GM06990 (cell line): ENCODE measurements at regions not wholly inside any gene's neighbourhood (a gene's known extent, or its start where the extent isn't known, plus 50 kb on each side); places are given as distances from the start of the nearest gene placed in this dataset.
A peak's percentile ranks its signal among the peaks of the same experiment; 100 is the strongest.
"Not testable (repeated sequence)": the region's sequence is repeated elsewhere in the genome, so short reads cannot be mapped to it uniquely, and the experiment has no call there.

Source experiments
- DNase-seq: peaks from one replicate; pipeline ENCODE4 v3.0.0-alpha.2; 2011; ENCODE audit not compliant: insufficient read length; ENCODE audit errors: extremely low read depth
- H3K27me3 ChIP-seq: replicated peaks from 2 replicates; pipeline ENCODE4 v1.6.0; 2011; ENCODE audit warnings: low read length; ENCODE audit not compliant: control insufficient read depth, insufficient read depth
- H3K36me3 ChIP-seq: 2 replicates; pipeline ENCODE4 v1.5.1; 2011; ENCODE audit warnings: low read length; ENCODE audit not compliant: control insufficient read depth, insufficient read depth
- H3K4me3 ChIP-seq: replicated peaks from 2 replicates; pipeline ENCODE4 v1.5.1; 2011; ENCODE audit warnings: low read depth, mild to moderate bottlenecking, control low read depth, low read length
- TF ChIP-seq, protein P1 (sequence below): IDR thresholded peaks from 2 replicates; pipeline ENCODE4 v1.5.1; 2011; ENCODE audit warnings: low read length, control low read depth, mild to moderate bottlenecking, inconsistent platforms; ENCODE audit not compliant: insufficient read depth, poor library complexity, severe bottlenecking

DNA sequence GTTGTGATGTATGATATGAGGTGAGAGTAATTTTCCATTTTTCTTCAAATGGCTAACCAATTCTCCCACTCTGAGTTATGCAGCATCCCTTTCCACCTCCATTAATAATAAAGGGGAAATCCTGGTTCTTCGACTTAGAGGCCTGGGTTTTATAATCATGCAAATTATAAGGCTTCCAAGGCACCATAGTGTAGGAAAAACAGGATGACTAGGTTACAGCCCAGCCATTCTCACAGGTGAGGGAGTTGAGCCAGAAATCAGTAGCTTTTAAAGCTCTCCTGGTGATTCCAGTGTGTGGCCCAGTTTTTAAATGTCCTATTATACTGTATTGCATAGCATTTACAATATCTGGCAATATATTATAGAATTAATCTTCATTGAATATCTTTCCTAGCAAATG lies 203.1 kb downstream of the ARHGEF9 start:
- Histone ChIP-seq H3K36me3 (no peaks in the 10 kb centered on the region), H3K27me3 (no peaks in the 10 kb centered on the region)

DNA sequence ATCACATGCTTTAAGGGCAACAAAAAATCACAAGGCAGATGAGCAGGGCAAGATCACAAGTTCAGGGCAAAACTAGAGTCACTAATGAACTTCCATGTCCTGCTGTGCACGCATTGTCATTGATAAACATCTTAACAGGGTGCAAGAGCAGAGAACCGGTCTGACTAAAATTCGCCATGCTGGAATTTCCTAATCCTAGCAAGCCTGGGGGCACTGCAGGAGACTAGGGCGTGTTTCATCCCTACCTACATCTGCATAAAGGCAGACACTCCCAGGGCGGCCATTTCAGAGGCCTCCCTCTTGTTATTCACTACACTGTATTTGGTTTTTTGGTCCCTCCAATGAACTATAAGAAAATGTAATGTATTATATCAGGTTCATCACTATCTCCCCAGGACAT lies 203.6 kb downstream of the ARHGEF9 start:
- Histone ChIP-seq H3K36me3 (no peaks in the 10 kb centered on the region), H3K4me3 (no peak overlapping the region), H3K27me3 (no peaks in the 10 kb centered on the region)
- TF ChIP-seq, protein P1, sequence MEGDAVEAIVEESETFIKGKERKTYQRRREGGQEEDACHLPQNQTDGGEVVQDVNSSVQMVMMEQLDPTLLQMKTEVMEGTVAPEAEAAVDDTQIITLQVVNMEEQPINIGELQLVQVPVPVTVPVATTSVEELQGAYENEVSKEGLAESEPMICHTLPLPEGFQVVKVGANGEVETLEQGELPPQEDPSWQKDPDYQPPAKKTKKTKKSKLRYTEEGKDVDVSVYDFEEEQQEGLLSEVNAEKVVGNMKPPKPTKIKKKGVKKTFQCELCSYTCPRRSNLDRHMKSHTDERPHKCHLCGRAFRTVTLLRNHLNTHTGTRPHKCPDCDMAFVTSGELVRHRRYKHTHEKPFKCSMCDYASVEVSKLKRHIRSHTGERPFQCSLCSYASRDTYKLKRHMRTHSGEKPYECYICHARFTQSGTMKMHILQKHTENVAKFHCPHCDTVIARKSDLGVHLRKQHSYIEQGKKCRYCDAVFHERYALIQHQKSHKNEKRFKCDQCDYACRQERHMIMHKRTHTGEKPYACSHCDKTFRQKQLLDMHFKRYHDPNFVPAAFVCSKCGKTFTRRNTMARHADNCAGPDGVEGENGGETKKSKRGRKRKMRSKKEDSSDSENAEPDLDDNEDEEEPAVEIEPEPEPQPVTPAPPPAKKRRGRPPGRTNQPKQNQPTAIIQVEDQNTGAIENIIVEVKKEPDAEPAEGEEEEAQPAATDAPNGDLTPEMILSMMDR, result no peak
- no peak for DNase-seq

More for the DNA sequence above, 203.1 kb downstream of the ARHGEF9 start:
- H3K4me3 ChIP-seq, result no peak overlapping the region
- DNase-seq, result no peak
- TF ChIP-seq, protein P1, result no peak

DNA sequence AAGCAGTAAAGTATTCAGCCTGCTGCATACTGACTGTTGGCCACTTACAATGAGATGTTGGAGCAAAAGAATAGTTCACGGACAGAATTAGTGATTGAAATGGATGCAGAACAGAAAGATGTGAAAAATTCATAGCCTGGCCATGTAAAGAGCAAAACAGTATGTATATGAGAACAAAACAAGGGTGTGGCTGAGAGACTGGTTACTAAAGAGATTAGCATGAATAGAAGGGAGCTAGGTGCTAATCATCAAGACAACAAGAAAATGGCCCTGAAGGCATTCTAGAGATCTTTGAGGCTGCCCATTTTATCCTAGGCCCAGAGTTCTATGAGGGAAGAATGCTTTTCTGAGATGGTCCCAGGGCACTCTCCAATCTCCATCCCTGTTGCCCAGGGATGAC lies 208.5 kb downstream of the ARHGEF9 start:
- Histone ChIP-seq H3K36me3 (no peaks in the 10 kb centered on the region), H3K4me3 (no peak overlapping the region), H3K27me3 (no peaks in the 10 kb centered on the region)
- TF ChIP-seq, protein P1, result no peak
- no peak for DNase-seq

DNA sequence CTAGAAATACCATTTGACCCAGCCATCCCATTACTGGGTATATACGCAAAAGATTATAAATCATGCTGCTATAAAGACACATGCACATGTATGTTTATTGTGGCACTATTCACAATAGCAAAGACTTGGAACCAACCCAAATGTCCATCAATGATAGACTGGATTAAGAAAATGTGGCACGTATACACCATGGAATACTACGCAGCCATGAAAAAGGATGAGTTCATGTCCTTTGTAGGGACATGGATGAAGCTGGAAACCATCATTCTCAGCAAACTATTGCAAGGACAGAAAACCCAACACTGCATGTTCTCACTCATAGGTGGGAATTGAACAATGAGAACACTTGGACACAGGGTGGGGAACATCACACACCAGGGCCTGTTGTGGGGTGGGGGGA lies 209.3 kb downstream of the ARHGEF9 start:
- DNase-seq, H3K4me3 ChIP-seq, H3K27me3 ChIP-seq, H3K36me3 ChIP-seq: not testable (repeated sequence)

DNA sequence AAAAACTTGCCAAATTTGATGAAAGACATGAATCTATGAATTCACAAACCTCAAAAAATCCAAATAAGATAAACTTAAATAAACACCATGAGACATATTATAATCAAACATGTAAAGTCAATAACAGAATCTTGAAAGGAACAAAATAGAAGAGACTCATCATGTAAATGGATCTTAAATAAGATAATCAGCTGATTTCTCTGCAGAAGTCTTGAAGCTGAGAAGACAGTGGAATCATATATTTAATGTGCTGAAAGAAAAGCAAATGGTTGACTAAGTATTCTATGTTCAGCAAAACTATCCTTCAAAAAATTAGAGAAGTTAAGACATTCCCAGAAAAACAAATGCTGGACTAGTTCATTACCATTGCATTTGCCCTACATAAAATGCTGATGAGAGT lies 215.7 kb upstream of the SPIN4 start:
- no peak for DNase-seq
- Histone ChIP-seq H3K4me3 (no peak overlapping the region), H3K27me3 (no peaks in the 10 kb centered on the region), H3K36me3 (no peaks in the 10 kb centered on the region)
- TF ChIP-seq, protein P1, result no peak

DNA sequence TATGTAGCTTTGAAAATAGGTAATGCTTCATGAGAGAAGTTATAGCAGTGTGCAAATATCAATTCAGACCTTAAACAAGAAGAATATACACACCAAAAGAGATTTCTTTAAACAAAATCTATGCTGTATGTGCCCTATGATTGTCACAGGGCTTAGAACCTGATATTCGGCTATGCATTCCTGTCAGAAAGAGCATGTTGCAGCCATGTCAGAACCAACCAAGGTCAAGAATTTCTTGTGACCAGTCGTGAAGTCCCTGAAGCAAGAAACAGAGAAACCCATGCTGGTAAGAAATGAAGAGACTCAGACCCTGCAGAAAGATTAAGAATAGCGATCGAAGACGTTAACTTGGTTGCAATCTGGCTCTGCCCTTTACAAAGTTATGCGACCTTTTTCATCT lies 210.3 kb upstream of the SPIN4 start:
- TF ChIP-seq, protein P1, result no peak
- H3K27me3 ChIP-seq, result no peaks in the 10 kb centered on the region
- no peaks in the 10 kb centered on the region for H3K36me3 ChIP-seq
- no peak for DNase-seq
- H3K4me3 ChIP-seq, result peak overlapping the region; percentile 76; the same call in 1 of the 2 replicates
